NCI-H2196 (cell line): ENCODE measurements at regions not wholly inside any gene's neighbourhood (a gene's known extent, or its start where the extent isn't known, plus 50 kb on each side); places are given as distances from the start of the nearest gene placed in this dataset.
A peak's percentile ranks its signal among the peaks of the same experiment; 100 is the strongest.
"Not testable (repeated sequence)": the region's sequence is repeated elsewhere in the genome, so short reads cannot be mapped to it uniquely, and the experiment has no call there.

Experiments used
- DNase-seq: peaks from one replicate; lab custom pipeline; 2025; ENCODE audit not compliant: unreplicated experiment; lab: John Stamatoyannopoulos, UW

DNA sequence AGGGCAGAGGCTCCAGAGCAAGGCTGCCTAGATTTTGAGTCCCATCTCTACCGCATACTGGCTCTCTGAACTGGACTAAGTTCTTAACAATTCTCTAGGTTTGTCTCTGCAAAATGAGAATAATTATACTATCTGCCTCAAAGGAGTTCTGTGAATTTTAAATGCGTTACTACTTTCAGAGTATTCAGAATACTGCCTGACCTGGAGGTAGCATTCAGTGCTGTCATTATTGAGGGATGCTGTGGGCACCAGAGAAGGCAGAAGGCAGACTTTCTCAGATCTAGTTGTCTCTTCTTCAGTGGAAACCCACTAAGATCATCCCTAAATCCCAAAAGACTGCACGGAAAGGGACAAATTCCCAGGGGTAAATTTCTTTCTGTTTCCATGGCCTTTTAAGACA, 147.4 kb upstream of the RORA start:
- DNase-seq = no peak

DNA sequence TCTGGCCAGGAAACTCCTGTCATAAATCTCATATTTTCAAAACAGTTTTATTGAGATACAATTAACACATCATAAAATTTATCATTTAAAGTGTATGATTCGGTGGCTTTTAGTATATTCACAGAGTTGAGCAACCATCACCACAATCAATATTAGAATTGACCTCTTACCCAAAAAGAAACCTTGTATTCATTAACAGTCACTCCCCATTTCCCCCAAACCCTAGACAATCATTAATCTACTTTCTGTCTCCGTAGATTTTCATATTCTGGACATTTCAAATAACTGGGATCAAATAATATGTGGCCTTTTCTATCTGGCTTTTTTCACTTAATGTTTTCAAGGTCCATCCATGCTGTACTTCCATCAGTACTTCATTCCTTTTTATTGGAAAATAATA, 145.7 kb upstream of the RORA start:
- no peak for DNase-seq

DNA sequence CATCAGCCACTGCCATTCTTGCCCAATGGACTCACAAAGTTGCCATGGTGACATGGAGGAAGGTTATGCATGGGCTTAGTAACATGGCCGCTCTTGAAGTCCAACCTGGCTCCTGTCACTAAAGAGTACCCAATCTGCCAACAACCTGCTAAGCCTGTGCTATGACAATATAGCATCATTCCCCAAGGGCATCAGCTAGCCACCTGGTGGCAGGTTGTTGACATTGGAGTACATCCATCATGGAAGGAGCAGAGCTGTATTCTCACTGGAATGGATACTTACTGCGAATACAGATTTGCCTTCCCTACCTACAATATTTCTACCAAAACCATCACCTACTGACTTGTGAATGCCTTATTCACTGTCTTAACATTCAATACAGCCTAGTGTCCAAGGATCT, 138.9 kb upstream of the RORA start:
- DNase-seq = peak; percentile 4

GRCh38 chr15:61364871-61365270, 135.8 kb upstream of the RORA start:
- no peak for DNase-seq

DNA sequence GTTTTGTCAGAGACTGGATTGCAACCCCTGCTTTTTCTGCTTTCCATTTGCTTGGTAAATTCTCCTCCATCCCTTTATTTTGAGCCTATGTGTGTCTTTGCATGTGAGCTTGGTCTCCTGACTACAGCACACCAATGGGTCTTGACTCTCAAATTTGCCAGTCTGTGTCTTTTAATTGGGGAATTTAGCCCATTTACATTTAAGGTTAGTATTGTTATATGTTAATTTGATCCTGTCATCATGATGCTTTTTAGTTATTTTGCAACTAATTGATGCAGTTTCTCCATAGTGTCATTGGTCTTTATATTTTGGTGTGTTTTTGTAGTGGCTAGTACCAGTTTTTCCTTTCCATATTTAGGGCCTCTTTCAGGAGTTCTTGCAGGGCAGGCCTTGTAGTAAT, 133.8 kb upstream of the RORA start:
- DNase-seq = not testable (repeated sequence)

- no peak for DNase-seq
These were observed 115.2 kb upstream of the RORA start for GRCh38 chr15:61344293-61344692.

DNA sequence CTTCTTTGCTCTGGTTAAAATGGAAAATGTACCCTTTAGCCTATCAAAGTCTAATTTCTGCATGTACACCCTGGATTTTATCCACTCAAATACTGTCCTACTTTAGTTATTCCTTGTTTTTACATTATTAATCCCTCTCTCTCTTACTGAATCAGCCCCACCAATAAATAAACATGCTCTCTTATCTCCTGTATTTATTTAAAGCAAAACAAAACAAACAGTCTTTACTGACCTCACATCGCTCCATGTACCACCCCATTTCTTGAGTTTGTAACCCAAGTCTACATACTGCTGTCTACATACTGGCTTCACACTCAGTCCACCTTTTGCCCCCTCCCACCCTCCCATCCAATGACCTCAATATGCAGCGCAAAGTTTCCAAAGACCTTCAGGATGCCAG, 113.3 kb upstream of the RORA start:
- no peak for DNase-seq

DNA sequence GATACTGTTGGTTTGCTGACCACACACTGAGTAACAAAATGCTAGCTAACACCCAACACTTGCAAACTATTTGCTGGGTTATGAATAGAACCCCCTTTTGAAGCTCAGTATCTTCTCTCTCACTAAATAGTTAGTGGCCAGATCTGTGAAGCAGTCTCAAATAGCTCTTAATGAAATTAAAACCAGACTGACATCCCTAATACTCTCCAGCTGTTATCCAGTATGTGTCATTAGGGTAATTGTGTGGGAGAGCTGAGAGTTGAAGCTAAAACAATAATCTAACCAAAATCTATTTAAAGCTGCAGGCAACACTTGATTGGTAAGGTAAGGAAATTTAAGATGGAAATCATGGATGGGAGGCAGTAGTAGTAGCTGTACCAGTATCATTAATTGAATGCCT, 110.4 kb upstream of the RORA start:
- DNase-seq = no peak

DNA sequence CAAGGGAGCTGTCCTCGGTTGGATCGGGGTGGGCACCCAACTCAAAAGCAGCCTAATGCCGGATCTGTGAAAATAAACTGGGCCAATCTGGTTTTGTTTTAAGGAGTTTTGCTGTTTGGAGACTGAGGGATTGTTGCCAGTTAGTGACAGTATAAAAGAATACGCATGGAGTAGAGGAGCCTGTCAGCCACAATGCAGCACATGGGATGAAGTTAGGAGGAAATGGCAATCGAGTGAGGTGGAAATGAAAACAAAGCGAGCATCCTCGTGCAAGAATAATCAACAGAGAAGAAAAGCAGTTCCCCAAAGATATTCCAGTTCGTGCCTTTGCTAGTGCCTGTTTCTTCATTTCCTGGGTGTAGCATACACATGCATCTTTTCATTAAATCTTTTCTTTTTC, 108.4 kb upstream of the RORA start:
- DNase-seq = no peak

GRCh38 chr15:61336026-61336638, 107.0 kb upstream of the RORA start:
- no peak for DNase-seq

DNA sequence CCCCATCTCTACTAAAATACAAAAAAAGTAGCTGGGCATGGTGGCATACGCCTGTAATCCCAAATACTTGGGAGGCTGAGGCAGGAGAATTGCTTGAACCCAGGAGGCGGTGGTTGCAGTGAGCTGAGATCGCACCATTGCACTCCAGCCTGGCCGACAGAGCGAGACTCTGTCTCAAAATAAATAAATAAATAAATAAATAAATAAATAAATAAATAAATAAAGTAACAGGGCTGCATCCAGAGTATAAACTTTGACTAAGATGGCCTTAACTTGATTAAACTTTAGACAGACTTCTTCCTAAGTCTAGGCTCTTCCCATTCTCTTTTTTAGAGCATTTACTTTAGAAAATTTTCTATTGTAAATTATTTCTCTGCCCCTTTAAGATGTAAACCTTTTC, 105.6 kb upstream of the RORA start:
- not testable (repeated sequence) for DNase-seq

- DNase-seq = no peak
These were observed 101.9 kb upstream of the RORA start for GRCh38 chr15:61331019-61331418.

GRCh38 chr15:61327019-61327631, 98.0 kb upstream of the RORA start:
- peak; percentile 82 for DNase-seq

GRCh38 chr15:61319892-61320291, 90.8 kb upstream of the RORA start:
- DNase-seq = no peak

DNA sequence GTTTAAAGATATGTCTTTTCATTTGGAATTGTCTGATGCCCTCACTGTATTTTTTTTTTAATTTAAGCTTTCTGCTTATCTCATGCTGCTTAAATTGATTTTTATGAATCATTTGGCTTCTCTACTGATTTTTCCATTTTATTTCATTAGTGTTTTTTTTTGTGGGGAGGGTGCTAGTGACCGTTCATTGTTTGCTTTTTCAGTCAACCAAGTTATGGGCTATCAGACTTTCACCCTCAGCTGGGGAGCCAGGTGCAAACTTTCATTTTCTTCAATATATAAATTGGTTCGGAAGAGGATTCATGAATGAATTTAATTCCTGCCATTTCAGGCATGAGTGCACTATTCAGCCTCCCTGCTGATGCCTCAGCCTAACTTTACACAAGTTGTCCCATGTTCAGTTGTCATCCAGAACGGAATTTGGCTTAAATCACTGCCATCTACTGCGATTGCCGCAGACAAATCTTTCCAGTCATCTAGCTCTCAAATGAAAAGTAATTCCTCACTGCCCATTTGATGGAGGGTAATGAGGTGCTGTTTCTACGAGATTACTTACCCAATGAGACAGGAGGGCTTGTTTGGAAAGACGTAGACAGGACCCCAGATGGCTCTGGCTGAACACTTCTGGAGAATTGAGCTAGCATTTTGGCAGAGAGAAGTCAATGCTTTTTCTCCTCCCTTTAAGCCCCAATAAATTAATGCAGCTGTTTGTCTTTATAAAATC, 89.9 kb upstream of the RORA start:
- no peak for DNase-seq

DNA sequence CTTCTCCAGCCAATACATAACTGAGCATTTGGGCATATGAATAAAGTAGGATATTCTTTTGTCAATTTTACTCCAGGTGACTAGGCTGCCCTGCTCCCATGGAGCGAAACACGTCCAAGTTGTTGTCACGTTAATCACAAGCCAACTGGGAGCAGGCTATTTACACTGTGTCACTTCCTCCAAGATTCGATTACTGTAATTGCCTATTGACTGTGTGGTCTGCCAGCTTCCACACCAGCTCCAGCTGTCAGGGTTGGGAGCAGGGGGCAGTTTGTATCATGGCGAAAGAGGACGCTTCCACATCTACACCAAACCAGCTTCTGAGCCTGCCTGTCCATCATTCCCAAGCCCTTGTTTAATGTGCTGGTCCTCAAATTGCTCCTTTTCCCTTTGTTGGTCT, 89.2 kb upstream of the RORA start:
- peak; percentile 46 for DNase-seq

DNA sequence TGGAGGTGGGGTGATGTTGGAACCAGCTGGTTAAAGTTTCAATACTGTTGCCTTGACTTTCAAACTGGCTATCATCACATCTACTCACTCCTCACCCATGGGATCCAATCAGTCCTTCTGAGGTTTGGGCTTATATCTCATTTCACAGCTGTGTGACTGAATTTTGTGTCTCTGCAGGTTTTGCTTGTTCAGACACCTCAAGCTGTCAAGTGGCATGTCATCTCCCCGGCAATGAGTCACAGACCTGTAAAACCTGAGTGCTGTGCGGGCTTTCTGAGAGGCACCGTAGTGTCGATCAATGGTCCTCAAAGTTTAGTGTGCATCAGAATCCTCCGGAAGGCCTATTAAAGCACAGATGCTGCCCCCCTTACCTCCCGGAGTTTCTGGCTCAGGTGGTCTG, 86.4 kb upstream of the RORA start:
- no peak for DNase-seq

- DNase-seq = no peak
These were observed 85.3 kb upstream of the RORA start for GRCh38 chr15:61314427-61314826.

DNA sequence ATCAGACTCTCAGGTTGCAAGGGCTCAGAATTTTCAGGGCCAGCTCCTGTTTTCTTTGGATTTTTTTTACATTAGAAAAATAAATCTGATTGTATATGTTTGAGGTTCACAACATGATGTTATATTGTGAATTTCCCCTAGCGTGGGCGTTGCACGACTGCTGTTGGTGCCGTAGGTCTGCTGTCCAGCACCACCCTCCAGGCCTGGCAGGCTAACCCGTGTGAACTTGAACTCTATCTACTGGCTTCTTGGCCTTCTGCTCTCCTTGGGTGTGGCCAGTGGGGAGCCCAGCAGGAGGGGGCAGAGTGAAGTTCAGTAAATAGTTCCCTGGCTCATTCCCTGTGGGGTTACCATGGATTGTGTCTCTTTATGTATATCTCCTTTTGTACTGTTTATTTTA, 80.5 kb upstream of the RORA start:
- DNase-seq = no peak

- no peak for DNase-seq
These were observed 80.0 kb upstream of the RORA start for GRCh38 chr15:61309031-61309511.

- no peak for DNase-seq
These were observed 79.3 kb upstream of the RORA start for GRCh38 chr15:61308437-61308836.

DNA sequence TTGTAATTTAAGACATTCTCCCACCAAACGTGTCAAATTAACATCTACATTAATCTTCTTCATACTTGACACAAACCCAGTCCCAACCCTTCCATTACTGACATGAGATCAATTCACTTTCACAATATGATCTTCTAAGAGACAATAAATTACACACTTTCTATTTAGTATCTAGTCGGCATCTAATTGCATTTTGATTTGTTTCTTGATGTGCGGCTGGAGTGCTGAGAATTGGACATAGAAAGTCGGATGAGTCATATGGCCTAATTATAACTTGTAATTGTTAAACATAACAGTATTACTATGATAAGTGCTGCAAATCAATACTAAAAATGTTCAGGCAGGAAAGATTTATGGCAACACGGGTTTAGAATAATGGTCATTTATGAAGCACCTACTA, 78.4 kb upstream of the RORA start:
- no peak for DNase-seq
